Neural progenitor cell (in vitro differentiated cells): ENCODE measurements at regions not wholly inside any gene's neighbourhood (a gene's known extent, or its start where the extent isn't known, plus 50 kb on each side); places are given as distances from the start of the nearest gene placed in this dataset.
"Not testable (repeated sequence)": the region's sequence is repeated elsewhere in the genome, so short reads cannot be mapped to it uniquely, and the experiment has no call there.

Experiments used
- DNase-seq: peaks from one replicate; pipeline ENCODE4 v3.0.0-alpha.2; 2016; ENCODE audit warnings: low spot score
- H2AFZ ChIP-seq: fragments of 200-600 bp; sonication (generic); replicated peaks from 2 replicates; pipeline ENCODE4 v1.6.1; 2016; ENCODE audit warnings: antibody characterized with exemption
- H3F3A ChIP-seq: fragments of 200-600 bp; sonication (generic); 2 replicates; pipeline ENCODE4 v1.6.1; 2016; ENCODE audit warnings: antibody characterized with exemption, low read depth
- H3K27ac ChIP-seq: fragments of 200-600 bp; sonication (generic); 2 replicates; pipeline ENCODE4 v1.5.1; 2016; ENCODE audit warnings: mild to moderate bottlenecking
- H3K27me3 ChIP-seq: fragments of 200-600 bp; sonication (generic); 2 replicates; pipeline ENCODE4 v1.6.1; 2016; ENCODE audit warnings: mild to moderate bottlenecking, moderate library complexity
- H3K36me3 ChIP-seq: fragments of 200-600 bp; sonication (generic); 2 replicates; pipeline ENCODE4 v1.5.1; 2016
- H3K4me1 ChIP-seq: fragments of 200-600 bp; sonication (generic); 2 replicates; pipeline ENCODE4 v1.6.1; 2016; ENCODE audit warnings: mixed run types
- H3K4me2 ChIP-seq: fragments of 200-600 bp; sonication (generic); 2 replicates; pipeline ENCODE4 v1.6.1; 2016
- H3K4me3 ChIP-seq: fragments of 200-600 bp; sonication (generic); 2 replicates; pipeline ENCODE4 v1.5.1; 2016
- H3K79me2 ChIP-seq: fragments of 200-600 bp; sonication (generic); 2 replicates; pipeline ENCODE4 v1.6.1; 2016; ENCODE audit warnings: low read depth
- H3K9ac ChIP-seq: fragments of 200-600 bp; sonication (generic); 2 replicates; pipeline ENCODE4 v1.6.1; 2016
- H3K9me3 ChIP-seq: fragments of 200-600 bp; sonication (generic); 2 replicates; pipeline ENCODE4 v1.5.1; 2016; ENCODE audit warnings: low read depth
- H4K20me1 ChIP-seq: fragments of 200-600 bp; sonication (generic); 2 replicates; pipeline ENCODE4 v1.6.1; 2016; ENCODE audit warnings: low read depth
- H3K27ac Mint-ChIP-seq: 3 replicates; pipeline ENCODE4 v1.8.0; 2021; ENCODE audit warnings: mixed read lengths
- H3K27me3 Mint-ChIP-seq: 2 replicates; pipeline ENCODE4 v1.8.0; 2022; ENCODE audit warnings: low read depth, mild to moderate bottlenecking, inconsistent platforms, moderate library complexity, mixed read lengths; ENCODE audit not compliant: insufficient read depth
- H3K36me3 Mint-ChIP-seq: 3 replicates; pipeline ENCODE4 v1.8.0; 2021; ENCODE audit warnings: mixed read lengths
- H3K4me1 Mint-ChIP-seq: 3 replicates; pipeline ENCODE4 v1.8.0; 2021; ENCODE audit warnings: mixed read lengths
- H3K4me3 Mint-ChIP-seq: 3 replicates; pipeline ENCODE4 v1.8.0; 2021; ENCODE audit warnings: mild to moderate bottlenecking, moderate library complexity, mixed read lengths
- H3K9me3 Mint-ChIP-seq: 3 replicates; pipeline ENCODE4 v1.8.0; 2020; ENCODE audit warnings: mixed read lengths
- EZH2 ChIP-seq: fragments of 200-600 bp; sonication (generic); IDR thresholded peaks from 2 replicates; pipeline ENCODE4 v1.6.1; 2017; ENCODE audit warnings: antibody characterized with exemption, mild to moderate bottlenecking, moderate library complexity
- EZH2phosphoT487 ChIP-seq: fragments of 200-600 bp; sonication (generic); IDR thresholded peaks from 2 replicates; pipeline ENCODE4 v1.6.1; 2017; ENCODE audit warnings: antibody characterized with exemption
- TF ChIP-seq, protein P1 (sequence below): fragments of 200-600 bp; sonication (generic); IDR thresholded peaks from 2 replicates; pipeline ENCODE4 v1.5.1; 2017; ENCODE audit warnings: antibody characterized with exemption, mild to moderate bottlenecking

DNA sequence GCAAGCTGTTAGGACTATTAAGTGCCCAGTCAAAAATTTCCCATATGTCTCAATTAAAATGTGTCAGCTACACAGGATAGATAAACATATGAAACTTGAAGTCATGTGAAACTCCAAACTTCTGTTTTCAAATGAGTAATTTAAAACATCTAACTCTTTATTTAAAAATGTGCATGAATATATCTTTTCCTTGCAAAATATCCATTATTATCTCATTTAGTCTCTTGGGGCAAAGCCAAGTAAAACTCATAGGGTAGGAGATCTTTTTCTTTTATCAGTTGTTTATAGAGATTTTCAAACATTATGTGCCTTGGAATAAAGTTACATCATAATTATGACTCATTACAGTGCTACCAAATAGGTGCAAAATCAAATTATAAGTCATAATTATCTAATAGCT, 2020.1 kb upstream of the PRR20A start:
- no peak for DNase-seq
- Histone ChIP-seq H3K27me3 (no peaks in the 10 kb centered on the region), H3K4me2 (no peak overlapping the region), H3K36me3 (no peaks in the 10 kb centered on the region), H3K4me1 (no peaks in the 10 kb centered on the region), H3K79me2 (no peaks in the 10 kb centered on the region), H2AFZ (no peak overlapping the region), H3K9me3 (no peaks in the 10 kb centered on the region), H3K27ac (no peak overlapping the region), H4K20me1 (no peaks in the 10 kb centered on the region), H3F3A (no peaks in the 10 kb centered on the region), H3K4me3 (no peak overlapping the region), H3K9ac (no peak overlapping the region)
- Mint-ChIP-seq H3K4me1 (no peaks in the 10 kb centered on the region), H3K36me3 (no peaks in the 10 kb centered on the region), H3K9me3 (no peaks in the 10 kb centered on the region), H3K4me3 (no peak overlapping the region), H3K27me3 (no peaks in the 10 kb centered on the region), H3K27ac (no peak overlapping the region)
- TF ChIP-seq, protein P1, sequence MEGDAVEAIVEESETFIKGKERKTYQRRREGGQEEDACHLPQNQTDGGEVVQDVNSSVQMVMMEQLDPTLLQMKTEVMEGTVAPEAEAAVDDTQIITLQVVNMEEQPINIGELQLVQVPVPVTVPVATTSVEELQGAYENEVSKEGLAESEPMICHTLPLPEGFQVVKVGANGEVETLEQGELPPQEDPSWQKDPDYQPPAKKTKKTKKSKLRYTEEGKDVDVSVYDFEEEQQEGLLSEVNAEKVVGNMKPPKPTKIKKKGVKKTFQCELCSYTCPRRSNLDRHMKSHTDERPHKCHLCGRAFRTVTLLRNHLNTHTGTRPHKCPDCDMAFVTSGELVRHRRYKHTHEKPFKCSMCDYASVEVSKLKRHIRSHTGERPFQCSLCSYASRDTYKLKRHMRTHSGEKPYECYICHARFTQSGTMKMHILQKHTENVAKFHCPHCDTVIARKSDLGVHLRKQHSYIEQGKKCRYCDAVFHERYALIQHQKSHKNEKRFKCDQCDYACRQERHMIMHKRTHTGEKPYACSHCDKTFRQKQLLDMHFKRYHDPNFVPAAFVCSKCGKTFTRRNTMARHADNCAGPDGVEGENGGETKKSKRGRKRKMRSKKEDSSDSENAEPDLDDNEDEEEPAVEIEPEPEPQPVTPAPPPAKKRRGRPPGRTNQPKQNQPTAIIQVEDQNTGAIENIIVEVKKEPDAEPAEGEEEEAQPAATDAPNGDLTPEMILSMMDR, result no peak
- TF ChIP-seq EZH2 (no peak), EZH2phosphoT487 (no peak)

DNA sequence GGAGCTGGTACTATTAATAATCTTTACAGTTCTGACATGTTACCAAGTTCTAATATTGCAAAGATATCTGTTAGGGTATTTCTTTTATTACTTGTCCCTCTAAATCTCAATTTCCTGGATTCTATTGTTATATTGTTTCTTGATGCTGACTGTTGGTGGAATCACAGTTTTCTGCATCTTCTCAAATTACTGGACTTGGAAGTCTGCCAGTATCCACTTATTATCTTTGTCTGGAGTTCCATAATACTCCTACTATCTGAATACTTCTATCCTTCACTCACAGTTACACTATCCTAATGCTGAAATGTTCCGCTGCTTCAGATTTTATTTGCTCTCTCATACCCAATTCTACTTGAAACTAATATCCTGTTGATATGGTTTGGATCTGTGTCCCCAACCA, 1985.7 kb upstream of the PRR20A start:
- Mint-ChIP-seq H3K36me3 (no peaks in the 10 kb centered on the region), H3K27me3 (peaks cover 2% of the 10 kb centered on the region), H3K9me3 (peaks cover 4% of the 10 kb centered on the region), H3K27ac (no peak overlapping the region), H3K4me3 (no peak overlapping the region), H3K4me1 (peaks cover 2% of the 10 kb centered on the region)
- no peak for DNase-seq
- TF ChIP-seq, protein P1, result no peak
- TF ChIP-seq EZH2phosphoT487 (no peak), EZH2 (no peak)
- H3K27ac ChIP-seq, result no peak overlapping the region
- no peak overlapping the region for H2AFZ ChIP-seq
- H3K4me1 ChIP-seq, result no peaks in the 10 kb centered on the region
- no peaks in the 10 kb centered on the region for H3F3A ChIP-seq
- no peak overlapping the region for H3K4me2 ChIP-seq
- no peaks in the 10 kb centered on the region for H3K36me3 ChIP-seq
- H3K9me3 ChIP-seq, result no peaks in the 10 kb centered on the region
- H4K20me1 ChIP-seq, result no peaks in the 10 kb centered on the region
- no peaks in the 10 kb centered on the region for H3K27me3 ChIP-seq
- H3K4me3 ChIP-seq, result no peak overlapping the region
- H3K9ac ChIP-seq, result no peak overlapping the region
- H3K79me2 ChIP-seq, result no peaks in the 10 kb centered on the region

DNA sequence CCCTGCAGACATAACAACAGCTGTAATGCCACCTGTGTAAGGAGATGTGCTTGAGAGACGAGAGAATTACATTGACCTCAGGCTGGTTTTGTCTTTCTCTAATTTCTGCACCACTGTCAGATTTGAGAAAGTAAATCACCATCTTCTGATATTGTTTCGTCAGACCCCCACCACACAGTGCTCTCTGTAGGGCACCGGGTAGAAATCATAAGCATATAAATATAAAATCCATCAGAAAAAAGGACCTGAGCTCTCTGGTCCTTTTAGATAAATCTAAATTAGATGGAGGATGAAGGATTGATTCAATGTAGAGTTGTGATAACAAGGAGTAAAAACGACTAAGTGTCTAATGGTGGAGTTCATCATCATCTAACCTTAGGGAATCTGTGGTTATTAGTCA, 1981.0 kb upstream of the PRR20A start:
- Histone ChIP-seq H3K27ac (no peak overlapping the region), H3K9me3 (no peaks in the 10 kb centered on the region), H3K27me3 (no peaks in the 10 kb centered on the region), H2AFZ (no peak overlapping the region), H3K9ac (no peak overlapping the region), H4K20me1 (no peaks in the 10 kb centered on the region), H3K4me3 (no peak overlapping the region), H3K4me1 (no peaks in the 10 kb centered on the region), H3K4me2 (no peak overlapping the region), H3K79me2 (no peaks in the 10 kb centered on the region), H3K36me3 (no peaks in the 10 kb centered on the region), H3F3A (no peaks in the 10 kb centered on the region)
- H3K4me1 Mint-ChIP-seq, result peaks cover 9% of the 10 kb centered on the region
- H3K27ac Mint-ChIP-seq, result no peak overlapping the region
- no peaks in the 10 kb centered on the region for H3K36me3 Mint-ChIP-seq
- no peak for TF ChIP-seq EZH2phosphoT487
- DNase-seq, result no peak
- H3K27me3 Mint-ChIP-seq, result peaks cover 7% of the 10 kb centered on the region
- peaks cover 6% of the 10 kb centered on the region for H3K9me3 Mint-ChIP-seq
- H3K4me3 Mint-ChIP-seq, result no peak overlapping the region

DNA sequence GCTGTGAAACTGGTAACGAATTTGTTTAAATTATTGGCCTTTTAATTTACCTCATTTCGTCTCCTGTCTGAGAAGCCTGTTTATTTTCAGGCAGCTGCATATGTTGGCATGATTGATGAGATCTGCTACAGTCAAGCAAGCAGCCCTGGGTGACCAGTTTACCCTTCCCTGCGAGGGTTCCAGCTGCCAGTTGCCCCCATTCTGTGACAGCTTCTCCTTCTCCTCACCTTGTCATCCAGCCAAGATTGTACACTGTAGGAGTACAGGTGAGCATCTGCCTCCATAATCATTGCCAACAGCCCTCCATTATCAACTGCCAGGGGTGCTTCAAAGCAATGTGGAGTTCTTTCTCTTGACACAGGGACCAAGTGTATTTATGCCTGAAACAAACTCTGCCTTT, 1979.9 kb upstream of the PRR20A start:
- Histone ChIP-seq H3K79me2 (no peaks in the 10 kb centered on the region), H3K27me3 (no peaks in the 10 kb centered on the region), H3F3A (no peaks in the 10 kb centered on the region), H3K4me1 (no peaks in the 10 kb centered on the region), H3K36me3 (no peaks in the 10 kb centered on the region), H3K4me3 (no peak overlapping the region), H3K9ac (no peak overlapping the region), H2AFZ (no peak overlapping the region), H4K20me1 (no peaks in the 10 kb centered on the region), H3K27ac (no peak overlapping the region), H3K4me2 (no peak overlapping the region), H3K9me3 (no peaks in the 10 kb centered on the region)
- H3K36me3 Mint-ChIP-seq, result no peaks in the 10 kb centered on the region
- peaks cover 9% of the 10 kb centered on the region for H3K4me1 Mint-ChIP-seq
- H3K27me3 Mint-ChIP-seq, result peaks cover 9% of the 10 kb centered on the region
- no peak overlapping the region for H3K4me3 Mint-ChIP-seq
- DNase-seq, result no peak
- TF ChIP-seq EZH2 (no peak), EZH2phosphoT487 (no peak)
- TF ChIP-seq, protein P1, result no peak
- no peak overlapping the region for H3K27ac Mint-ChIP-seq
- H3K9me3 Mint-ChIP-seq, result peaks cover 11% of the 10 kb centered on the region

DNA sequence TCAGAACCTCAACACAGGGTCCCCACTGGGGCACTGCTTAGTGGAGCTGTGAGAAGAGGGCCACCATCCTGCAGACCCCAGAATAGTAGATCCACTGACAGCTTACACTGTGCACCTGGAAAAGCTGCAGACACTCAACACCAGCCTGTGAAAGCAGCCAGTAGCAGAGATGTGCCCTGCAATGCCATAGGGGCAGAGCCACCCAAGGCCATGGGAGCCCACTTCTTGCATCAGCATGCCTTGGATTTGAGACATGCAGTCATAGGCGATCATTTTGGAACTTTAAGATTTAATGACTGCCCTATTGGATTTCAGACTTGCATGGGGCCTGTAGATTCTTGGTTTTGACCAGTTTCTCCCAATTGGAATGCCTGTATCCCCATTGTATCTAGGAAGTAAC, 1962.1 kb upstream of the PRR20A start:
- H3K4me1 Mint-ChIP-seq, H3K27me3 ChIP-seq, H3F3A ChIP-seq, H4K20me1 ChIP-seq, H3K27ac Mint-ChIP-seq, H3K36me3 ChIP-seq, DNase-seq, H3K4me3 ChIP-seq, H3K36me3 Mint-ChIP-seq, H3K9me3 ChIP-seq, H3K4me3 Mint-ChIP-seq, H3K4me1 ChIP-seq, H3K27me3 Mint-ChIP-seq, H3K4me2 ChIP-seq, H2AFZ ChIP-seq, H3K9ac ChIP-seq, H3K79me2 ChIP-seq, H3K27ac ChIP-seq: not testable (repeated sequence)
- peaks cover 13% of the 10 kb centered on the region for H3K9me3 Mint-ChIP-seq
